ENCODE measurements at regions not wholly inside any gene's neighbourhood (a gene's known extent, or its start where the extent isn't known, plus 50 kb on each side); places are given as distances from the start of the nearest gene placed in this dataset.

DNA sequence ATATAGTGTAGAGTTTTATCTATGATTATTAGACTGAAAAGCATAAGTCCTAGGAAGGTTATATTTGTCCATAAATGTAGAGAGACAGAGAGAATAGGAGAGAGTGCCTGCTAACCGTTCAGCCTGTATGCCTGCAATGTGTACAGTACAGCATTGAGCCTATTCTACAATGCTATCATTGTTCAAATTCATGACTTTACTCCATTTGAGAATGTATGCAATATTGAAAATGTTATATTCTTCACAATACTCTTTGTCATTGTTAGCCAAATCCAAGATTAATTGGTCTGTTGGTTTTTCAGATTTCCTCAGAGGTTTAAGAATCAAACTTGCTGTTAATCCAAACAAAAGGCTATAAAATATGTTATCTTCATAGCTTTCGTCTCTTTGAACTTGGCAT is 585.2 kb upstream of the B3GALT2 start:
- TF ChIP-seq CTCF (IDR thresholded peaks at IDR 0.05; ENCODE audit: extremely low read depth in 1 of 2, insufficient read depth in 1 of 2, low read depth in 1 of 2, low read length in 2 of 2) = no peak
- TF ChIP-seq JUN (IDR thresholded peaks at IDR 0.05; ENCODE audit: borderline replicate concordance, insufficient read depth, insufficient read length, low read depth) = no peak
- no peak for TF ChIP-seq POLR2A (IDR thresholded peaks at IDR 0.05; ENCODE audit: low read depth, low read length)
- TF ChIP-seq MAX (IDR thresholded peaks at IDR 0.05; ENCODE audit: insufficient read depth, insufficient read length) = no peak
- TF ChIP-seq EZH2 (IDR thresholded peaks at IDR 0.05; ENCODE audit: borderline replicate concordance, low read depth, low read length, severe bottlenecking) = no peak
- TF ChIP-seq POLR2AphosphoS5 (IDR thresholded peaks at IDR 0.05; ENCODE audit: insufficient read depth, low read depth, low read length) = no peak
- TF ChIP-seq FOS (IDR thresholded peaks at IDR 0.05; ENCODE audit: borderline replicate concordance, insufficient read depth, low read length) = no peak
- no peak for TF ChIP-seq MYC (IDR thresholded peaks at IDR 0.05; ENCODE audit: low read depth, low read length)
